GM18868 (cell line): ENCODE measurements at regions not wholly inside any gene's neighbourhood (a gene's known extent, or its start where the extent isn't known, plus 50 kb on each side); places are given as distances from the start of the nearest gene placed in this dataset.

Source experiments
- ATAC-seq: cut with Tn5 transposase; IDR thresholded peaks from one replicate; pipeline ENCODE4 v1.9.1; 2021; ENCODE audit warnings: mild to moderate bottlenecking, moderate library complexity; ENCODE audit not compliant: unreplicated experiment

- ATAC-seq, result no peak
These were observed 55.7 kb upstream of the SLC44A1 start for GRCh38 chr9:105188746-105189145.

- ATAC-seq, result peak; percentile 84
These were observed 52.8 kb upstream of the SLC44A1 start for GRCh38 chr9:105191508-105192121.

GRCh38 chr9:105193560-105193959 is 50.9 kb upstream of the SLC44A1 start:
- ATAC-seq, result no peak

GRCh38 chr9:105194234-105194633 is 50.2 kb upstream of the SLC44A1 start:
- ATAC-seq, result no peak
